K562 (cell line): ENCODE measurements at regions not wholly inside any gene's neighbourhood (a gene's known extent, or its start where the extent isn't known, plus 50 kb on each side); places are given as distances from the start of the nearest gene placed in this dataset.

Experiments used
- AFF1 ChIP-seq, 2 experiments: fragments of 450-650 bp; IDR thresholded peaks; 2 replicates each; pipeline ENCODE4 v1.6.1; 2018; ENCODE audit warnings: mild to moderate bottlenecking in 2 of 2, low read depth in 1 of 2; ENCODE audit not compliant: partially characterized antibody in 2 of 2
- BMI1 ChIP-seq: fragments of 150-350 bp; IDR thresholded peaks from 2 replicates; pipeline ENCODE4 v1.6.1; 2014; ENCODE audit warnings: low read length
- CBFA2T3 ChIP-seq: fragments of 450-650 bp; IDR thresholded peaks from 2 replicates; pipeline ENCODE4 v1.6.1; 2017
- CHD4 ChIP-seq: fragments of 200-600 bp; sonication (generic); IDR thresholded peaks from 3 replicates; pipeline ENCODE4 v1.6.1; 2012; ENCODE audit warnings: low read depth, mild to moderate bottlenecking, mixed read lengths, low read length, inconsistent platforms; ENCODE audit not compliant: insufficient read depth, insufficient replicate concordance, poor library complexity, severe bottlenecking
- ESRRA ChIP-seq: fragments of 450-650 bp; IDR thresholded peaks from 2 replicates; pipeline ENCODE4 v1.6.1; 2014; ENCODE audit warnings: low read depth, mild to moderate bottlenecking, moderate library complexity, borderline replicate concordance
- FOXK2 ChIP-seq, 2 experiments: fragments of 450-650 bp; IDR thresholded peaks in 1 of 2; conservative IDR thresholded peaks in 1 of 2; 2 replicates each; pipeline ENCODE4 v1.6.1; 2016; ENCODE audit warnings: low read depth in 2 of 2, mild to moderate bottlenecking in 1 of 2
- LEF1 ChIP-seq: fragments of 450-650 bp; IDR thresholded peaks from 2 replicates; pipeline ENCODE4 v1.6.1; 2016; ENCODE audit warnings: mild to moderate bottlenecking
- REST ChIP-seq, 2 experiments: fragments of 450-650 bp; formaldehyde crosslinking in 1 of 2; IDR thresholded peaks; 2 replicates each; pipeline versions ENCODE4 v1.4.0 to v1.6.1; 2014 to 2020; ENCODE audit warnings: mild to moderate bottlenecking in 2 of 2, borderline replicate concordance in 1 of 2, low read depth in 1 of 2
- TBL1XR1 ChIP-seq, 2 experiments: IDR thresholded peaks; 2 replicates each; pipeline ENCODE4 v1.6.1; 2012; ENCODE audit warnings: improper control_type of control experiment in 2 of 2, low read length in 2 of 2, mild to moderate bottlenecking in 1 of 2
- TF ChIP-seq, protein P1 (sequence below): sonication (generic); formaldehyde crosslinking; IDR thresholded peaks from 2 replicates; pipeline ENCODE4 v1.8.1; 2022; ENCODE audit warnings: missing genetic modification reagents

- peak; percentile 24; the same call in 1 of the 2 replicates for TF ChIP-seq REST (IDR thresholded peaks at IDR 0.05; ENCODE audit: borderline replicate concordance)
- TF ChIP-seq REST (CRISPR knock-in tag; IDR thresholded peaks at IDR 0.05; ENCODE audit: low read depth) = no peak
- peak in 1 of 2 experiments; percentile 20; a peak in 1 of 4 replicates for TF ChIP-seq FOXK2 (conservative IDR thresholded peaks at IDR 0.05 in 1 of 2, IDR thresholded peaks at IDR 0.05 in 1 of 2; ENCODE audit: low read depth in 2 of 2)
- TF ChIP-seq AFF1 (IDR thresholded peaks at IDR 0.05; ENCODE audit: low read depth in 1 of 2, partially characterized antibody in 2 of 2) = peak in 1 of 2 experiments; percentile 62
- peak; percentile 98 for TF ChIP-seq CBFA2T3
- no peak for TF ChIP-seq BMI1
- TF ChIP-seq TBL1XR1 (IDR thresholded peaks at IDR 0.05; ENCODE audit: low read length in 2 of 2) = peak; percentile 80 to 91; a peak in 3 of 4 replicates
- TF ChIP-seq, protein P1, sequence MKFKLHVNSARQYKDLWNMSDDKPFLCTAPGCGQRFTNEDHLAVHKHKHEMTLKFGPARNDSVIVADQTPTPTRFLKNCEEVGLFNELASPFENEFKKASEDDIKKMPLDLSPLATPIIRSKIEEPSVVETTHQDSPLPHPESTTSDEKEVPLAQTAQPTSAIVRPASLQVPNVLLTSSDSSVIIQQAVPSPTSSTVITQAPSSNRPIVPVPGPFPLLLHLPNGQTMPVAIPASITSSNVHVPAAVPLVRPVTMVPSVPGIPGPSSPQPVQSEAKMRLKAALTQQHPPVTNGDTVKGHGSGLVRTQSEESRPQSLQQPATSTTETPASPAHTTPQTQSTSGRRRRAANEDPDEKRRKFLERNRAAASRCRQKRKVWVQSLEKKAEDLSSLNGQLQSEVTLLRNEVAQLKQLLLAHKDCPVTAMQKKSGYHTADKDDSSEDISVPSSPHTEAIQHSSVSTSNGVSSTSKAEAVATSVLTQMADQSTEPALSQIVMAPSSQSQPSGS (CRISPR knock-in tag) = no peak
- peak; percentile 91 for TF ChIP-seq LEF1
- no peak for TF ChIP-seq CHD4
- TF ChIP-seq ESRRA = peak; percentile 61; the same call in 1 of the 2 replicates
These were observed 259.3 kb upstream of the BTG1 start (continued) for GRCh38 chr12:92404921-92405320.
